Liver (tissue), 8 donors: ENCODE measurements at regions not wholly inside any gene's neighbourhood (a gene's known extent, or its start where the extent isn't known, plus 50 kb on each side); places are given as distances from the start of the nearest gene placed in this dataset.

Source experiments
- DNase-seq: peaks from one replicate; pipeline ENCODE4 v3.0.0-alpha.2; 2017; ENCODE audit warnings: low spot score
- H3K27ac ChIP-seq, 2 donors: one replicate each; pipeline ENCODE4 v1.7.0; 2013; ENCODE audit warnings: inconsistent platforms in 2 of 2, low read length in 2 of 2, control low read depth in 1 of 2, low read depth in 1 of 2, mild to moderate bottlenecking in 1 of 2
- H3K27me3 ChIP-seq, 4 donors: one replicate each; pipeline versions ENCODE4 v1.6.1 to v1.7.0; 2013; ENCODE audit warnings: low read length in 3 of 4, inconsistent platforms in 1 of 4, mild to moderate bottlenecking in 1 of 4, moderate library complexity in 1 of 4; ENCODE audit not compliant: control insufficient read depth in 4 of 4, insufficient read depth in 4 of 4
- H3K36me3 ChIP-seq, 4 donors: one replicate each; pipeline versions ENCODE4 v1.6.1 to v1.7.0; 2013; ENCODE audit warnings: low read length in 3 of 4, mild to moderate bottlenecking in 3 of 4, low read depth in 1 of 4, moderate library complexity in 1 of 4; ENCODE audit not compliant: control insufficient read depth in 4 of 4, insufficient read depth in 3 of 4
- H3K4me1 ChIP-seq, 4 donors: one replicate each; pipeline versions ENCODE4 v1.6.1 to v1.7.0; 2013; ENCODE audit warnings: low read length in 3 of 4, mild to moderate bottlenecking in 3 of 4, moderate library complexity in 1 of 4; ENCODE audit not compliant: control insufficient read depth in 4 of 4, insufficient read depth in 4 of 4
- H3K4me3 ChIP-seq, 3 donors: one replicate each; pipeline versions ENCODE4 v1.6.1 to v1.7.0; 2013; ENCODE audit warnings: low read length in 3 of 3, control low read depth in 1 of 3, low read depth in 1 of 3, mild to moderate bottlenecking in 1 of 3
- H3K9ac ChIP-seq, 2 donors: one replicate each; pipeline ENCODE4 v1.7.0; 2013; ENCODE audit warnings: low read length in 2 of 2, mild to moderate bottlenecking in 2 of 2, moderate library complexity in 2 of 2, control low read depth in 1 of 2, low read depth in 1 of 2
- H3K9me3 ChIP-seq, 4 donors: one replicate each; pipeline versions ENCODE4 v1.6.1 to v1.7.0; 2013; ENCODE audit warnings: low read length in 3 of 4; ENCODE audit not compliant: control insufficient read depth in 4 of 4
- EGR1 ChIP-seq, 2 donors: IDR thresholded peaks; 2 replicates each; pipeline ENCODE4 v1.6.1; 2016 to 2018; ENCODE audit warnings: antibody characterized with exemption in 2 of 2, low read depth in 2 of 2
- FOXA1 ChIP-seq: IDR thresholded peaks from 2 replicates; pipeline ENCODE4 v1.6.1; 2016; ENCODE audit warnings: antibody characterized with exemption
- FOXA2 ChIP-seq: IDR thresholded peaks from 2 replicates; pipeline ENCODE4 v1.6.1; 2016; ENCODE audit warnings: antibody characterized with exemption
- GABPA ChIP-seq, 2 donors: IDR thresholded peaks in 1 of 2; conservative IDR thresholded peaks in 1 of 2; 2 replicates each; pipeline ENCODE4 v1.6.1; 2016; ENCODE audit warnings: antibody characterized with exemption in 2 of 2, mild to moderate bottlenecking in 1 of 2, moderate library complexity in 1 of 2
- HNF4A ChIP-seq, 2 donors: conservative IDR thresholded peaks; 2 replicates each; pipeline ENCODE4 v1.6.1; 2016; ENCODE audit warnings: antibody characterized with exemption in 2 of 2, mild to moderate bottlenecking in 2 of 2
- HNF4G ChIP-seq: IDR thresholded peaks from 2 replicates; pipeline ENCODE4 v1.6.1; 2016; ENCODE audit warnings: antibody characterized with exemption
- JUND ChIP-seq, 2 donors: IDR thresholded peaks; 2 replicates each; pipeline ENCODE4 v1.6.1; 2016; ENCODE audit warnings: antibody characterized with exemption in 2 of 2
- NR2F2 ChIP-seq: IDR thresholded peaks from 2 replicates; pipeline ENCODE4 v1.6.1; 2016; ENCODE audit warnings: antibody characterized with exemption
- RAD21 ChIP-seq, 2 donors: IDR thresholded peaks; 2 replicates each; pipeline ENCODE4 v1.6.1; 2016; ENCODE audit warnings: antibody characterized with exemption in 2 of 2, mild to moderate bottlenecking in 2 of 2
- RXRA ChIP-seq, 2 donors: IDR thresholded peaks; 2 replicates each; pipeline ENCODE4 v1.6.1; 2017 to 2018; ENCODE audit warnings: antibody characterized with exemption in 2 of 2, mild to moderate bottlenecking in 1 of 2
- SP1 ChIP-seq: IDR thresholded peaks from 2 replicates; pipeline ENCODE4 v1.6.1; 2018; ENCODE audit warnings: antibody characterized with exemption, mild to moderate bottlenecking
- YY1 ChIP-seq: IDR thresholded peaks from 2 replicates; pipeline ENCODE4 v1.6.1; 2016; ENCODE audit warnings: antibody characterized with exemption, mild to moderate bottlenecking
- WGBS: extraction: QIAGEN DNeasy Blood & Tissue Kit; methylation state at CpG from one replicate; pipeline ENCODE4 v1.1.7; 2013; 5-methylcytosine and 5-hydroxymethylcytosine counted together
- TF ChIP-seq, protein P1 (sequence below): IDR thresholded peaks from 2 replicates; pipeline ENCODE4 v1.6.1; 2016; ENCODE audit warnings: antibody characterized with exemption
- TF ChIP-seq, protein P2 (sequence below): IDR thresholded peaks from 2 replicates; pipeline ENCODE4 v1.6.1; 2016; ENCODE audit warnings: antibody characterized with exemption
- TF ChIP-seq, protein P3 (sequence below): IDR thresholded peaks from 2 replicates; pipeline ENCODE4 v1.6.1; 2016; ENCODE audit warnings: antibody characterized with exemption
- TF ChIP-seq, protein P4 (sequence below): IDR thresholded peaks from 2 replicates; pipeline ENCODE4 v1.6.1; 2016; ENCODE audit warnings: antibody characterized with exemption, mild to moderate bottlenecking
- TF ChIP-seq, protein P5 (sequence below): fragments of 150-350 bp; IDR thresholded peaks from 2 replicates; pipeline ENCODE4 v1.5.1; 2017; ENCODE audit warnings: improper control_type of control experiment, low read depth, low read length; ENCODE audit not compliant: missing input control
- donor health status: healthy.
- donor health status: healthy.
- donor health status: healthy.
- donor health status: healthy.
- donor health status: healthy.

DNA sequence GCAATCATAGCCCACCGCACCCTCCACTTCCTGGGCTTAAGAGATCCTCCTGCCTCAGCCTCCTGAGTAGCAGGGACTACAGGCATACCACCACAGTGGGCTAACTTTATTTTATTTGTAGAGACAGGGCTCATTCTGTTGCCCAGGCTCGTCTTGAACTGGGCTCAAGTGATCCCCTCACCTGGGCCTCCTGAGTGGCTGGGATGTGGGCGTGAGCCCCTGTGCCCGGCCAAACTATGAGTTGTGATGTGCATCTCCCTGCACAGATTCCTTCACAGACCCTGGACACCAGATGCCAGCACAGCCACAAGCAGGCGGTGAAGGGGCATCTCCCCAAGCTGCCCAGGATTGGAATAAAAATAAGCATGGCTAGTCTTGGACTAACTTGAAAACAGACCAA is 244.9 kb upstream of the IRX1 start:
- DNase-seq, result no peak
- Histone ChIP-seq H3K36me3 (no peaks in the 10 kb centered on the region), H3K27me3 (no peaks in the 10 kb centered on the region), H3K9me3 (peaks cover 0 to 5% (median 0%) of the 10 kb centered on the region in 4 donors), H3K9ac (no peak overlapping the region), H3K4me1 (no peaks in the 10 kb centered on the region), H3K4me3 (no peak overlapping the region), H3K27ac (no peak overlapping the region)
- TF ChIP-seq FOXA1 (no peak), NR2F2 (no peak), JUND (IDR thresholded peaks at IDR 0.05) (no peak), GABPA (IDR thresholded peaks at IDR 0.05 in 1 of 2, conservative IDR thresholded peaks at IDR 0.05 in 1 of 2) (no peak)
- TF ChIP-seq, protein P1, sequence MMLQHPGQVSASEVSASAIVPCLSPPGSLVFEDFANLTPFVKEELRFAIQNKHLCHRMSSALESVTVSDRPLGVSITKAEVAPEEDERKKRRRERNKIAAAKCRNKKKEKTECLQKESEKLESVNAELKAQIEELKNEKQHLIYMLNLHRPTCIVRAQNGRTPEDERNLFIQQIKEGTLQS, result no peak
- 82% methylated on average over 5 of the region's 5 CpGs for WGBS

DNA sequence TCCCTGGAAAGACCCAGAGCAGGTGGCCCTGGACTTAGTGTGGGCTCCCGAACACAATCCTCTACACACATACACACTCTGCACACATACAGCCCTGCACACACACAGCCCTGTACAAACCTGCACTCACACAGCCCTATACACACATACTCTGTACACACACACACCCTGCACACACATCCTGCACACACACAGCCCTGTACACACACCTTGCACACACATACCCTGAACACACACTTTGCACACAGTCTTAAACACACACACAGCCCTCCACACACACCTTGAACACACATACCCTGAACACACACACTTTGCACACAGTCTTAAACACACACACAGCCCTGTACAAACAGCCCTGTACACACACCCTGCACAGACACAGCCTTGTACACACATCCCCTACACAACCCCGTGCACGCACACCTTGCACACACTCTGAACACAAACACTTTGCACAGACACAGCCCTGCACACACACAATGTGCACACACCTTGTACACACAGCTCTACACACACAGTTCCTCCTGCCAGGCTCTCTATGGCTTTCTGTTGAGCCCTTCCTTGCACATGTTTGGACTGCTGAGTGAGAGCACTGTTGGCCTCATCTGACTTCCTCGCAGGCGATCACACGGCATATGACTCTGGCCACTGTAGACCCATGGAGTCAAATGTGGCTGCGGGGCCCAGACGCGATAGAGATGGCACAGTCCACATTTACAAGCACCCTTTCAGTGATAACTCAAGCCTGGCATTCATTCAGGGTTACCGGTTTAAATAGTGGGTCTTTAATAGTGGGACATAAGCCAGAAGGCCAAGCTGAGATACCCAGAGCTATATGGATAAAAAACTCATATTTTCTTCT is 245.7 kb upstream of the IRX1 start:
- Histone ChIP-seq H3K9ac (no peak overlapping the region), H3K27me3 (no peaks in the 10 kb centered on the region), H3K27ac (no peak overlapping the region), H3K4me1 (no peaks in the 10 kb centered on the region), H3K9me3 (peaks cover 0 to 5% (median 0%) of the 10 kb centered on the region in 4 donors), H3K36me3 (no peaks in the 10 kb centered on the region), H3K4me3 (no peak overlapping the region)
- 90% methylated on average over 10 of the region's 10 CpGs for WGBS
- TF ChIP-seq RAD21 (IDR thresholded peaks at IDR 0.05) (no peak), NR2F2 (no peak), SP1 (no peak), GABPA (IDR thresholded peaks at IDR 0.05 in 1 of 2, conservative IDR thresholded peaks at IDR 0.05 in 1 of 2) (no peak), HNF4A (conservative IDR thresholded peaks at IDR 0.05) (no peak), EGR1 (IDR thresholded peaks at IDR 0.05; ENCODE audit: low read depth in 2 of 2) (no peak), HNF4G (no peak), JUND (IDR thresholded peaks at IDR 0.05) (no peak), FOXA2 (no peak)
- TF ChIP-seq, protein P2, sequence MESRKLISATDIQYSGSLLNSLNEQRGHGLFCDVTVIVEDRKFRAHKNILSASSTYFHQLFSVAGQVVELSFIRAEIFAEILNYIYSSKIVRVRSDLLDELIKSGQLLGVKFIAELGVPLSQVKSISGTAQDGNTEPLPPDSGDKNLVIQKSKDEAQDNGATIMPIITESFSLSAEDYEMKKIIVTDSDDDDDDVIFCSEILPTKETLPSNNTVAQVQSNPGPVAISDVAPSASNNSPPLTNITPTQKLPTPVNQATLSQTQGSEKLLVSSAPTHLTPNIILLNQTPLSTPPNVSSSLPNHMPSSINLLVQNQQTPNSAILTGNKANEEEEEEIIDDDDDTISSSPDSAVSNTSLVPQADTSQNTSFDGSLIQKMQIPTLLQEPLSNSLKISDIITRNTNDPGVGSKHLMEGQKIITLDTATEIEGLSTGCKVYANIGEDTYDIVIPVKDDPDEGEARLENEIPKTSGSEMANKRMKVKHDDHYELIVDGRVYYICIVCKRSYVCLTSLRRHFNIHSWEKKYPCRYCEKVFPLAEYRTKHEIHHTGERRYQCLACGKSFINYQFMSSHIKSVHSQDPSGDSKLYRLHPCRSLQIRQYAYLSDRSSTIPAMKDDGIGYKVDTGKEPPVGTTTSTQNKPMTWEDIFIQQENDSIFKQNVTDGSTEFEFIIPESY, result no peak
- TF ChIP-seq, protein P3, sequence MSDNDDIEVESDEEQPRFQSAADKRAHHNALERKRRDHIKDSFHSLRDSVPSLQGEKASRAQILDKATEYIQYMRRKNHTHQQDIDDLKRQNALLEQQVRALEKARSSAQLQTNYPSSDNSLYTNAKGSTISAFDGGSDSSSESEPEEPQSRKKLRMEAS, result no peak
- no peak for DNase-seq

DNA sequence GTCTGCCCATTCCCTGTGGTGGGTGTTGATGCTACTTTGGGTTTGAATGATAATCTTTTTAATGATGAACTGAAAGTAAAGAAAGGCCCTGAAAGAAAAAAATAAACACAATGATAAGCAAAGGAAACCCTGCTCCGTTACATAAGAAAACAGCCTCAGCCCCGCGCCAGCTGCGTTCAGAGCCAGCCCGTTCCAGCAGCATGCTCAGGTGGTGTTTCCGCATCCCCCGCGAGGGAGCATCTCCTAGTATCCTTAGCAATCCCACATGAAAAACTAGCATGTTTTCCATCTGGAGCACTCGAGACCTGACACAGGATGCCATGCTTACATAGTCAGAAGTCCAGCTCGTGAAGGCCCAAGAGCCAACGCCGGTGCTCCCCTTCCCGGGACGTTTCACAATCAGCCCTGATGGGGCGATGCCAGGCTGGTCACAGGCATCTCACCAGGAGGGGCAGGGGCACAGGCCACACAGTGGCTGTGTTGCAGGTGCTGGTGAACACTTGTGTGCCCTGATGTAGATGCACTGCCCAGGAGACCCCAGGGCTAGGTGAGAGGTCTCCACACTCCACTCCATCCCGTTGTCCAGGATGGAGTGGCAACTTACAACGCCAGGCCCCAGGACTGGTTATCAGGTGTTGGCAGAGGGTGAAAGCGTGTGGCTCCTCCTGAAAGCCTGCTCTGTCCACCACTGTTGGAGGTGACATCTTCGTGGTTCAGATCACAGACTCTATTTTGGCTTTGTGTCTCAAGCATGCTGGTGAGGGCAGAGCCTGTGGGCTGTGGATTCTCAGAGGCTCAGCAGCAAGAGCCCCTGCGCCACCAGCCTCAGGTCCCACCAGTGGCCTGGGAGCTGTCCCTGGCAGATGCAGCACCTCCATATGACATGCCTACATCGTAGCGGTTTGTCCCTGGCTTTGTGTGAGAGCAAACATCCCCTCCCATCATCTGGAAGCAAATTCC is 246.8 kb upstream of the IRX1 start:
- no peak for DNase-seq
- no peak for TF ChIP-seq RXRA (IDR thresholded peaks at IDR 0.05)
- TF ChIP-seq, protein P3, result no peak
- TF ChIP-seq, protein P4, sequence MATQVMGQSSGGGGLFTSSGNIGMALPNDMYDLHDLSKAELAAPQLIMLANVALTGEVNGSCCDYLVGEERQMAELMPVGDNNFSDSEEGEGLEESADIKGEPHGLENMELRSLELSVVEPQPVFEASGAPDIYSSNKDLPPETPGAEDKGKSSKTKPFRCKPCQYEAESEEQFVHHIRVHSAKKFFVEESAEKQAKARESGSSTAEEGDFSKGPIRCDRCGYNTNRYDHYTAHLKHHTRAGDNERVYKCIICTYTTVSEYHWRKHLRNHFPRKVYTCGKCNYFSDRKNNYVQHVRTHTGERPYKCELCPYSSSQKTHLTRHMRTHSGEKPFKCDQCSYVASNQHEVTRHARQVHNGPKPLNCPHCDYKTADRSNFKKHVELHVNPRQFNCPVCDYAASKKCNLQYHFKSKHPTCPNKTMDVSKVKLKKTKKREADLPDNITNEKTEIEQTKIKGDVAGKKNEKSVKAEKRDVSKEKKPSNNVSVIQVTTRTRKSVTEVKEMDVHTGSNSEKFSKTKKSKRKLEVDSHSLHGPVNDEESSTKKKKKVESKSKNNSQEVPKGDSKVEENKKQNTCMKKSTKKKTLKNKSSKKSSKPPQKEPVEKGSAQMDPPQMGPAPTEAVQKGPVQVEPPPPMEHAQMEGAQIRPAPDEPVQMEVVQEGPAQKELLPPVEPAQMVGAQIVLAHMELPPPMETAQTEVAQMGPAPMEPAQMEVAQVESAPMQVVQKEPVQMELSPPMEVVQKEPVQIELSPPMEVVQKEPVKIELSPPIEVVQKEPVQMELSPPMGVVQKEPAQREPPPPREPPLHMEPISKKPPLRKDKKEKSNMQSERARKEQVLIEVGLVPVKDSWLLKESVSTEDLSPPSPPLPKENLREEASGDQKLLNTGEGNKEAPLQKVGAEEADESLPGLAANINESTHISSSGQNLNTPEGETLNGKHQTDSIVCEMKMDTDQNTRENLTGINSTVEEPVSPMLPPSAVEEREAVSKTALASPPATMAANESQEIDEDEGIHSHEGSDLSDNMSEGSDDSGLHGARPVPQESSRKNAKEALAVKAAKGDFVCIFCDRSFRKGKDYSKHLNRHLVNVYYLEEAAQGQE, result no peak
- TF ChIP-seq, protein P5, sequence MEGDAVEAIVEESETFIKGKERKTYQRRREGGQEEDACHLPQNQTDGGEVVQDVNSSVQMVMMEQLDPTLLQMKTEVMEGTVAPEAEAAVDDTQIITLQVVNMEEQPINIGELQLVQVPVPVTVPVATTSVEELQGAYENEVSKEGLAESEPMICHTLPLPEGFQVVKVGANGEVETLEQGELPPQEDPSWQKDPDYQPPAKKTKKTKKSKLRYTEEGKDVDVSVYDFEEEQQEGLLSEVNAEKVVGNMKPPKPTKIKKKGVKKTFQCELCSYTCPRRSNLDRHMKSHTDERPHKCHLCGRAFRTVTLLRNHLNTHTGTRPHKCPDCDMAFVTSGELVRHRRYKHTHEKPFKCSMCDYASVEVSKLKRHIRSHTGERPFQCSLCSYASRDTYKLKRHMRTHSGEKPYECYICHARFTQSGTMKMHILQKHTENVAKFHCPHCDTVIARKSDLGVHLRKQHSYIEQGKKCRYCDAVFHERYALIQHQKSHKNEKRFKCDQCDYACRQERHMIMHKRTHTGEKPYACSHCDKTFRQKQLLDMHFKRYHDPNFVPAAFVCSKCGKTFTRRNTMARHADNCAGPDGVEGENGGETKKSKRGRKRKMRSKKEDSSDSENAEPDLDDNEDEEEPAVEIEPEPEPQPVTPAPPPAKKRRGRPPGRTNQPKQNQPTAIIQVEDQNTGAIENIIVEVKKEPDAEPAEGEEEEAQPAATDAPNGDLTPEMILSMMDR, result no peak
- TF ChIP-seq HNF4G, result no peak
- no peak for TF ChIP-seq RAD21 (IDR thresholded peaks at IDR 0.05)
- no peak for TF ChIP-seq FOXA2
- no peak for TF ChIP-seq YY1

More for the DNA sequence above, 246.8 kb upstream of the IRX1 start:
- Histone ChIP-seq H3K4me3 (no peak overlapping the region), H3K4me1 (no peaks in the 10 kb centered on the region), H3K36me3 (no peaks in the 10 kb centered on the region), H3K9me3 (peaks cover 0 to 5% (median 0%) of the 10 kb centered on the region in 4 donors), H3K27ac (no peak overlapping the region), H3K27me3 (no peaks in the 10 kb centered on the region), H3K9ac (no peak overlapping the region)
- 78% methylated on average over 22 of the region's 22 CpGs for WGBS
